GM19455 (cell line): ENCODE measurements at regions not wholly inside any gene's neighbourhood (a gene's known extent, or its start where the extent isn't known, plus 50 kb on each side); places are given as distances from the start of the nearest gene placed in this dataset.
"Not testable (repeated sequence)": the region's sequence is repeated elsewhere in the genome, so short reads cannot be mapped to it uniquely, and the experiment has no call there.

Experiments
- ATAC-seq: cut with Tn5 transposase; IDR thresholded peaks from one replicate; pipeline ENCODE4 v1.9.1; 2021; ENCODE audit not compliant: unreplicated experiment

DNA sequence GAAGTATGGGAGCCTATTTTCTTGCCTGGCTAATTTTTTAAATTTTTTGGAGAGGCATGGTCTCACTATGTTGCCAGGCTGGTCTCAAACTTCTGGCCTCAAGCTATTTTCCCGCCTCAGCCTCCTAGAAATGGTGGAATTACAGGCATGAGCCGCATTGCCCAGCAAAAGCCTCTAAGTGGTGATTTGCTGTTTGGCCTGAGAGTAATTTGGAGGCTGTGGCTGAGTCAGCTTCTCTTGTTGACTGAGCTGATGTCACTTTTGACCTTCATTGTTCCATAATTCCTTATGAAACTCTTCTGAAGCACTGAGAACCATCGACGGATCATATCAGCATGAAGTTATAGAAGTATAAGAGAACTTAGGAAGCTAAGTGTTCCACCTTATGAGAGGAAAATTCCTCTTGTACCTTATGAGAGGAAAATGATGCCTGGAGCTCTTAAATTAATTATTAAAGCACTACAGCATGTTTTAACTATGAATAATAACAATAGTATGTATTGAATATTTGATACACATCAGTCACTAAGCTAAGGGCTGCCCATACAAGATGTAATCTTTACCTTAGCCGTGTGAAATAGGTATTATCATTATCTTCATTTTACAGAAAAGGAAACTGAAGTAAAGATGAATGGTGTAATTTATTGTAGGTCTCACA, 220.8 kb upstream of the MON1B start:
- no peak for ATAC-seq

DNA sequence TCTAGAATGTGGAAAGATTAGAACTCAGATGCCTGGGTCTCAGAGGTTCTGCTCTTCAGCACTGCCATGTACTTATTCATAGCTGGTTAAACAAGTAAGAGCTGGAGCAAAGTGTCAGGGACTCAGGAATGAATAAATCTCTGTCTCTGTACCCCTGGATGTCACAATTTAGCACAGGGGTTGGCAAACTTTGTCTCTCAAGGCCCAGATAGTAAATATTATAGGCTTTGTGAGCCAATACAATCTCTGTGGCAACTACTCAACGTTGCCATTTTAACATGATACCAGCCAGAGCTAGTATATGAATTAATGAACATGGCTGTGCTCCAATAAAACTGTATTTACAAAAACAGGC, 220.3 kb upstream of the MON1B start:
- ATAC-seq, result no peak

DNA sequence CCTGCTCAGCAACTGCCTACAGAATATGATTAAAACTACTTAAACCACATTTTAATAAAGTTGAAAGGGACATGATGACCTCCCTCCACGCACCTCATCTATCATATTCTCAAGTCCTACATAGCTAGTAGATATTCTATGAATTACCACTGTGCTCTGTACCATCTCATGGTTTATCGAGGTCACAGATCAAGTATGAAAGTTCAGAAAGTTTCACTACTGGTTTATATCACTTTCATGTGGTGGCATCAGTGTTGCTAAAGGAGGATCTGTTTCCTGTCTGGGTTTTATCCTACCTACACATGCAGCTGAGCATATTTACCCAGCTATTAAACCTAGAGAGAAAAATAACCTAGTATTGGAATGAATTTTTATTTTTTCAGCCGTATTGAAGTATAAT, 214.9 kb upstream of the MON1B start:
- peak; percentile 72 for ATAC-seq

DNA sequence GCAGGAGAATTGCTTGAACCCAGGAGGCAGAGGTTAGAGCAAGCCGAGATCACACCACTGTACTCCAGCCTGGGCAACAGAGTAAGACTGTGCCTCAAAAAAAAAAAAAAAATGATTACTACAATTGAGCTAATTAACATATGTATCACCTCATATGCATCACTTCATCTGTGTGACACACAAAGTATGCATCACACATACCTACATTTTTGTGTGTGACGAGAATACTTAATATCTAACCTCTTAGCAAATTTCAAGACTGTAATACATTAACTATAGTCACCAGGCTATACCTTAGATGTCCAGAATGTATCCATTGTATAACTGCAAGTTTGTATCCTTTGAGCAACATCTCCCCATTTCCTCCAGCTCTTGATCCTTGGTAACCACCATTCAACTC, 214.2 kb upstream of the MON1B start:
- no peak for ATAC-seq

DNA sequence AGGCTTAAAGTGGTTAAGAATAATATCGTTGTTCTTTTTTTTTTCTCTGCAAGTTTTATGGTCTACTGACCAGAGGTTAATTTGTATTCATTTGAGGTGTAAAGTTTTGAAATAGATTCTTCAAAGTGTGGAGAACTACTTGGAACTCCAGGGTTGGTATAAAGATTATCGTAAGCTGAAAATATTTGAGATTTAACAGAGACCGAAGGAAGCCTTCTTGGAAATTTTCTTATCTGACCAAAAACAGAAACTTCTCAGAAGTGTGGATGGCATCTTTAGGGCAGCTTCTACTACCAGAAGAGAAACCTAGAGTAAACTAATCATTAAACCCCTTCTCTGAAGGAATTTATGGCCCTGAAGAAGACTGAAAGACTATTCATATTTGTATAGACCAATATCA, 206.8 kb upstream of the MON1B start:
- ATAC-seq, result no peak

DNA sequence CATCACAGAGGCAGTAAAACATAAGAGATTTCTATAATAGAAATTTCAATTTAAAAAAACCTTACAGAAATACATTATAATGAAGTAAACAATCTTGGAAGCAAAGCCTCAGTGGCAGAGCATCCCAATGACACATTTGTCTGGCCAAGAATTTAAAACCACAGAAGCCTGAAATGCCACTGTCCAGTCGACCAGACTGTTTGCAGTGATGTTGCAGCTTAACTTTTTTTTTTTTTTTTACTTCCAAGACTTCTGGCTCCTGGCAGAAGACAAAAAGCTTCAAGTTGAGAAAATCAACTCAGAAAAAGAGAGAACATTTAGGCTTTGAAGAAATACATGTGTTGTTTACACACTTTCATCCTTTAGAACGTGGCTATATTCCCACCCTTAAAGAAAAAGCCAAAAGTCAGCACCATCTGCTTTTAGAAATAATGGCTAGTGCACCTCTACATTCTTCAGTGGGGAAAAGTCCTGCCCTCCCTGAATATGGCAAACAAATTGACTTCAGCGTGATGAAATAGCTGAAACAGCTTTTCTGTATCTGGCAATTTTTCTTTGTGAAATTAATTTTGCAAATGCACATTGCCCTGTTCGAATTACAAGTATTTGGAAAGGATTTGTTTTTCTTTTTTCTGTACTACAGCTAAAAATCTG, 205.5 kb upstream of the MON1B start:
- no peak for ATAC-seq

DNA sequence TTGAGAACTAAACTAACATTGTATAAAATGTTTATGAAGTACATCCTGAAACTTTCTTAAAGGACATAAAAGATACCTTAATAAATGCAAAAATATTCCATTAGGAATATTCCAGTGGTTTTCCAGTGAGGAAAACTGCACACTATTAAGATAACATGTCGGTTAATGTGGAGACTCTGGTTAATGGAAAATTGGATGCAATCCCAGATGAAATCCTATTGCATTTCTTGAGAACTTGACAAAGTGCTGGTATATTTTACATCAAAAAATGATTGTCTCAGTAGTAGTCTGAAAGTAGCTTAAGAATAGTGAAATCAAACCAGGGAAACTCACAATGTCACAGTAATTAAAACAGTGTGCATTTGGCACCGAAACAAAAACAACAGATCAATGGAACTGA, 202.5 kb upstream of the MON1B start:
- ATAC-seq, result no peak

DNA sequence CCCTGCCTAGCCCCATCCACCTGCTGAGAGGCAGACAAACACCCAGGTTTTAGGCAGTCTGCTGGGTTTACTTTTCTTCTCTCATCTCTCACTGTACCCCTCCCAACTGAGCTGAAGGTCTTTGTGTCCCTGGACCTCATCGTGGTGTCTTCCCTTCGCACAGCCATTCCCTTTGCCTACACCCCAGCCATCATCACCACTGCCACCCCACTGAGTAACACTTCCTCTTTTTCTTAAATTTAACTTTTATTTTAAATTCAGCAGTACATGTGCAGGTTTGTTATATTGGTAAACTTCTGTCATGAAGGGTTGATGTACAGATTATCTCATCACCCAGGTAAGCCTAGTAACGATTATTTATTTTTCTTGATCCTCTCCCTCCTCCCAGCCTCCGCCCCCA, 188.3 kb upstream of the MON1B start:
- ATAC-seq, result no peak

DNA sequence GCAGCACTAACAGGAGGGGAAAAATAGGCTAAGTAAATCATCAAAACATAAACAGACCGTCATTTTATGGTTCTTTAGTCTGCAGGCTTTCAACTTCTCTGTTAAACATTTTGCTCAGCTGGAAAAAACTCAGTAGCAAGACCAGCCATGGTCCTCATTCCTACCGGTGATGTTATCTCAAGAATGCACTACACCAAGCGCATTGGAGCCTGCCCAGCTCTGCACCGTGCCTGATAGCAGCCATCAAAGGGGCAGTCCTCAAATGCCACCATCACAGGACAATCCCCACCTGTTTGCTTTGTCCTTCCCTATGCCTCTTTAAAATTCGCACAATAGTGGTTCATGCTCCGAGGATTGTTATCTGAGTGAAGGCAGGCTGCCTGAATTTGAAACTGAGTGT, 181.5 kb upstream of the MON1B start:
- no peak for ATAC-seq

DNA sequence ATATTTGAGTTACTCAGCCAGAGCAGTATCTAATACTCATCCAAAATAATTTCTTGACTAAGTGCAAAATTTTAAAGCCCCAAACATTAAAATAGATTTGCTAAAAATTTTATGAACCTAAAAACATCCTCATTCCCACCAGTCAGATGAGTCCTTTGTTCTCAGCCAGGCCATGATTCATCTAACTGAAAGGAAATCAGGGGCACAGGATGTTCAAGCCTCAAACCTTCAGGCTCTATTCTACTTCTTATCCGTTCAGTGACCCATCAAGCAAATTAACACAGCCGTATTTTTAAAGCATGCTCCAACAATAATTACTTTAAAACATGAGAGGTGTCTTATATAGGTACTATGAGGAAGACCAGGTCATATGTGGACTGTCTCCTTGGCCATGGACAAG, 176.5 kb upstream of the MON1B start:
- no peak for ATAC-seq

DNA sequence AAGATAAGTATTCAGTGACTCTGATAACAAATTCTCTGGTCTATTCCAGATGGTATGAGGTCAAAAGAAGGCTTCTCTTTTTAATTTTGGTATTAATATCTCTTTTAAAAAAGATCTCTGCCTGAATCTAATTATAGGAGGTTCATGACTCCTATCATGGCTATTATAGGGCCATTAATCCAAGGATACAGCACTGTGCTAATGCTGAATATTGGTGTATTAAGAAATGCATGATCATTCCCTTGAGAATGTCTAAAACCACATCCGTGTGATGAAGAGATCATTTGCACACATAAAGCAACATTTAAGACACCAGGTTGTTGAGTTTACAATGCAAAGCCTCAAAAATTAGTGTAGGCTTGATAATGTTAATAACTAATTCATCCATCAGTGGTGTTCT, 160.4 kb upstream of the MON1B start:
- no peak for ATAC-seq

DNA sequence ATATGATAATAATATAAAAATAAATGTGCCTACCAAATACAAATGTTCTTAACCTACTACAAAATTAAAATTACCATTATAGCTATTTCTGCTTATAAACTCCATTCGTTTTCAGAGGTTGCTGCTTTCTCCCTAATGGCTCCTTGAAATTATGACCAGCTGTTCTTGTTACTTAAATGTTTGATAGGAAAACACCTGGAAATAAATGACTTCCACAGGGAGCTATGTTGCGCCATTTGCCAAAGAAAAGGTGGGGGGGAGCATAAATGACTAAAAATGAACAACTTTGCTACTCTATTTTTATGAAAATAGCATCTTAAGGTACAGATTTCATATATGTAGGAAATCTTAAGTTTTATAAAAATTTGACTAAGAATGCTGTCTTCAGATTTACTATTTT, 157.5 kb upstream of the MON1B start:
- no peak for ATAC-seq

DNA sequence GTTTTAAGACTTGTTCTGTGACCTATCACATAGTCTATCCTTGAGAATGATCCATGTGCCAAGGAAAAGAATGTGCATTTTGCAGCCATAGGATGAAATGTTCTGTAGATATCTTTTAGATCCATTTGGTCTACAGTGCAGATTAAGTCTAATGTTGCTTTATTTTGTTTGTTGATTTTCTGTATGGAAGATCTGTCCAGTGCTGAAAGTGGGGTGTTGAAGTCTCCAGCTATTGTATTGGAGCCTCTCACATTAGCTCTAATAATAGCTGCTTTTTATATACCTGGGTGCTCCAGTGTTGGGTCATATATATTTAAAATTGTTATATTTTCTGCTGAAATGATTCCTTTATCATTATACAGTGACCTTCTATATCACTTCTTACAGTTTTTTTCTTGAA, 155.6 kb upstream of the MON1B start:
- ATAC-seq, result no peak

DNA sequence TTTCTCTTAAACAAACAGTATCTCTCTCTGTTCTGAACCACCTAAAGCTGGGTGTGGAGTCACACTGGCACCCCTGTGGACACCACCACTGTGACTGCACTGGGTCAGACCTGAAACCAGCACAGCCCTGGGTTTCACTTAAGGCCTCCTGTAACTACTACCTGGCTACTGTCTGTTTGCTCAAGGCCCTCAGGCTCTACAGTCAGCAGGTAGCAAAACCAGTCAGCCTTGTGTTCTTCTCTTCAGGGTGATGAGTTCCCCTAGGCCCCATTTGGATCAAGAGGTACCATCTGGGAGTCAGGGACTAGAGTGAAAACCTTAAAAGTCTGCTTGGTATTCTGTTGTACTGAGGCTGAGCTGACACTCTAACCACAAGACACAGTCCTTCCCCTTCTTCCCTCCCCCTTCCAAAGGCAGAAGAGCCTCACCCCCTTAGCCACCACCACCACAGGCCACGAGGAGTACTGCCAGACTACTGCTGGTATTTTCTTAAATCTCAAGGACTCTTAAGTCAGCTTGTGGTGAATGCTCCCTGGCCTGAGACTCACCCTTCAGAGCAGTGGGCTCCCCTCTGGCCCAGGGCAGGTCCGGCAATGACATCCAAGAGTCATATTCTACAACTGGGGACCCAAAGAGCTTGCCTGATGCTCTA, 153.2 kb upstream of the MON1B start:
- ATAC-seq, result no peak

DNA sequence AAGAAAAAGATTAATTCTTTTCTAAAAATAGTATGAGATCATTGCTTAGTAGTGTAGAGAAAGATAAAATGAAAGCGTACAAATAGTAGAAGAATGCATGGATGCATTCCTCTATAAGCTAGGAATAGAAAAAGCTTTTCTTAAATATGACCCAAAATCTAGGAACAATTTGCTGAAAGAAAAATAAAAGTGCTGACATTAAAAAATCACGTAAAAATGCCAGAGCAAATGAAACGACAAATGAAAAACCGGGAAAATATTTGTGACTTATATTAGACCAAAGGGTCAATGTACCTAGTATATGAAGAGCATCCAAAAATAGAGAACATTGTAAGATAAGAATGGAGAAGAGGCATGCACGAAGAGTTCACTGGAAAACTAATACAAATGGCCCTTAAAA, 149.5 kb upstream of the MON1B start:
- ATAC-seq, result no peak

DNA sequence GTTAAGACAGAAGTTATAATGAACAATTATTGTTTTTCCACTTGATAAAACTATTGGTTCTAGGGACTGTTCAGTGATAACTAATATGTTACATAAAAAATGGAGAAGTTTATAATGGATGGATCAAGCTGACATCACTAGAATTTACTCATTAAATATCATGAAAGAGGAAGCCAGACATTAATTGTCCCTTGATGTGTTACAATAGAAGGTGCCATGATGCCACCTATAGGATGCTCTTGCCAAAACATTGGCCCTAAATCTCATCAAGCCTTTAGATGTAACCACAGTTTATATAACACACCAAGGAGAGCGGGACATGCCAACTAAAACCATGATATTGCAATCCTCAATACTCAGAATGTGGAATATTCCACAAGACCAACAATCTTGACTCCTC, 147.9 kb upstream of the MON1B start:
- ATAC-seq, result no peak

DNA sequence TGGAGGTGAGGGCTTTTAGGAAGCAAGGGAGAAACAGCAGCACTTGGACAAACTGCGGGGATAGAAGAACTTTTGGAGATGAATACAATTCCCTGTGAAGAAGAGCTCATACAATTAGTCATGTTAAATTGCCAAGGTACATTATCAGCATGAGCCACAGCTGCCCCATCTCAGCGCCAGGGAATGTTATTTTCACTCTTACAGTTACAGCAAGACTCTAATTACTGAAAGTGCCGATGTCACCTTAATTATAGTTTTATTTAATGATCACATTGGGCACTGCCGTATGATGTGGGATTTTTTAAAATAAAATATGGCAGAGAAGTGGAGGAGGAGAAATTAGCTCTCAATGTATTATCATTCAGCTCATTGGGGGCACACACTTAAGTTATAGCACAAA, 144.8 kb upstream of the MON1B start:
- no peak for ATAC-seq

DNA sequence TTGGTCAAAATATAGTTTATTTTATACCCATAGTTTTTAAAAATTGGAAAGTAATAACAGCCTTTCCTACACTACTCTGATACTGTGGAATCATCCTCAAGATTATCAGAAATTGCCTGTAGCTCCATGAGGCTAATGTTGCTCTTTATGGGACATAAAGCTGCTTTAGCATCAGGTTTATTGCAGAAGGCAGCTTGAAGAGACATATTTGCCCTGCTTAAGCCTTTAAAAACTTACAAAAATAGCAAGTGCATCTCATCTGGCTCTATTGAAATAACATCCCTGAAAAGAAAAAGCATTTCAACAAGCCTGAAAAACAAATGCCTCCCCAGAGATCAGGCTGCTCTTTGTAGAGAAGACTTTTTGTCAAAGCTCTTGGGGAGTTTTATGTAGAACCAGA, 142.9 kb upstream of the MON1B start:
- no peak for ATAC-seq

DNA sequence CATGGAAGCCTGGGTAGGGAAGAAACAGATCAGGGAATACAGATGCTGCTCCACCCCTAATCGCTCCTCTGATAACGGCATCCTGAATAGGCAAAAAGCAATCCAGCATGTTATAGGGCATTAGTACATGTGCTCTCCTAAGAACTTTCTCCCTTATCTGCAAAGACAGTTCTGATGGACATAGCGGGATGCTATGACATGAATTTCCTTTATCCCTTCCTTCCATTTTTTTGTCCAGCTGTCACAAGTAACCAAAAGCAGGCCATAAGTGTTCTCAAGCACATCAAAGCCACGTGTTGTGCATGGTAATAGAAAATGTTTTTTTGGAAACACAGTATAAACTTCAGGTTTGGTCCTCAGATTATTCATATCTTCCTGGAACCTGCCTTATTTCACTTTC, 141.4 kb upstream of the MON1B start:
- ATAC-seq, result no peak

DNA sequence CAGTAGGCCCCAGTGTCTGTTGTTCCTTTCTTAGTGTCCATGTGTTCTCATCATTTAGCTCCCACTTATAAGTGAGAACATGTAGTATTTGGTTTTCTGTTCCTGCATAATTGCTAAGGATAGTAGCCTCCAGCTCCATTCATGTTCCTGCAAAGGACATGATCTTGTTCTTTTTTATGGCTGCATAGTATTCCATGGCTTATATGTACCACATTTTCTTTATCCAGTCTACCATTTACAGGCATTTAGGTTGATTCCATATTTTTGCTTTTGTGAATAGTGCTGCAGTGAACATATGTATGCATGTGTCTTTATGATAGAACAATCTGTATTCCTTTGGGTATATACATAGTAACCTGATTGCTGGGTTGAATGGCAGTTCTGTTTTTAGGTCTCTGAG, 134.4 kb upstream of the MON1B start:
- ATAC-seq, result not testable (repeated sequence)

DNA sequence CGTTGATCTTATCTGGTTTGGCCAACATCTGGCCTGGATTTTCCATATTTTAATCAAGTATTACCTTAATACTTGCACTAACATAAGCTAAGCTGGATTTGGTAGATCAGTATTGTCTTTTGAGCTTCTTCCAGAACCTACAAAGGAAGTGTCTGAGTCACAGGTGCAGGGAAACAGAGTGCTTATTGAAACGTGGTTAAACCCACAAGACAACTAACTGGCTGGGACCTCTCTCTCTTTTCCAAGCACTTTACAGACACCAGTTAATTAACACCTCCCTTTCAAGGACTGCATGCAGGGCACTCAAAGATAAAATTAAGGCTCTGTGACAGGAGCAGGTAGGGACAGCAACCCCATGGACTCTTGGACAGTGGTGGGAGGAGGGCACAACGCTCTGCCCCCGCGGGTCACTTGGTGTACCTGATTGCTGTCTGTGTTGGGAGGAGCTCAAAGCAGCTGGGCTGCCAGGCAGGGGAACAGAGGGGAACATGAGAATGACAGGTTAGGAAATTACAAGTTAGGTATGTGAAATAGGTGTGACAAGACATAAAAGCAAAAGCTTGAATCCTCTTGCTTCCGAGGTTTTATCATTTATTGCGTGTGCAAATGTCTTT, 133.7 kb upstream of the MON1B start:
- no peak for ATAC-seq

DNA sequence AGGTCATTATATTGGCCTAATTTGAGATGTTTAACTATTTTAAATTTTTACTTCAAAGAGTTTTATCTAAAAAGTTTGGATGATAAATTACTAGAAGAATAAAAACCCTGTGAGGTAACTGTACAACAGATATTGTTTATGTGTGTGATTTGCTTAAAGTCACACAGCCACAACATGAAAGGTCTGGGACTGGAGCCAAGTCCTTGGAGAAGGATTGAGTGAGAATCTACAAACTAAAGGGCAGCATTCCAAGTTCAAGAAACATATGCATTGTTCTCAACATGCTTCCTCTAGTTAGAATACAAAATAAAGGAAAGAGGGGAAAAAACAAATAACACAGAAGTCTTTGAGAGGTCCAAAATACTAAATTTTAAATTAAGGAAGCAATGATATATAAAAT, 131.5 kb upstream of the MON1B start:
- ATAC-seq, result no peak
